22Rv1 (cell line): ENCODE measurements at regions not wholly inside any gene's neighbourhood (a gene's known extent, or its start where the extent isn't known, plus 50 kb on each side); places are given as distances from the start of the nearest gene placed in this dataset.

Source experiments
- CTCF ChIP-seq: fragments of 450-650 bp; IDR thresholded peaks from 2 replicates; pipeline ENCODE4 v1.5.1; 2017; ENCODE audit warnings: mild to moderate bottlenecking
- ZFX ChIP-seq: fragments of 450-650 bp; IDR thresholded peaks from 2 replicates; pipeline ENCODE4 v1.6.1; 2017; ENCODE audit warnings: antibody characterized with exemption, borderline replicate concordance

GRCh38 chr11:10931761-10932670 lies 74.2 kb upstream of the ZBED5 start:
- TF ChIP-seq CTCF (no peak), ZFX (no peak)
